Spleen (tissue), 11 donors: ENCODE measurements at regions not wholly inside any gene's neighbourhood (a gene's known extent, or its start where the extent isn't known, plus 50 kb on each side); places are given as distances from the start of the nearest gene placed in this dataset.

Source experiments
- DNase-seq: peaks from one replicate; pipeline ENCODE4 v3.0.0-alpha.2; 2020
- H3K27ac ChIP-seq, 8 donors: fragments of 200-600 bp; sonication (generic) in 7 of 8; 1 replicate in 4 of 8; 2 replicates in 4 of 8; pipeline versions ENCODE4 v1.5.0 to v1.8.0; 2016 to 2021; ENCODE audit warnings: inconsistent platforms in 4 of 8, mild to moderate bottlenecking in 4 of 8, moderate library complexity in 1 of 8
- H3K27me3 ChIP-seq, 7 donors: fragments of 200-600 bp; sonication (generic) in 6 of 7; replicated peaks in 1 of 7; 1 replicate in 4 of 7; 2 replicates in 3 of 7; pipeline versions ENCODE4 v1.5.0 to v1.8.0; 2016 to 2021; ENCODE audit warnings: inconsistent platforms in 3 of 7, mild to moderate bottlenecking in 1 of 7
- H3K36me3 ChIP-seq, 6 donors: fragments of 200-600 bp; sonication (generic) in 5 of 6; 1 replicate in 4 of 6; 2 replicates in 2 of 6; pipeline versions ENCODE4 v1.5.0 to v1.8.0; 2016 to 2021; ENCODE audit warnings: inconsistent platforms in 2 of 6
- H3K4me1 ChIP-seq, 6 donors: fragments of 200-600 bp; sonication (generic) in 5 of 6; 1 replicate in 3 of 6; 2 replicates in 3 of 6; pipeline versions ENCODE4 v1.5.0 to v1.8.0; 2016 to 2021; ENCODE audit warnings: inconsistent platforms in 3 of 6
- H3K4me3 ChIP-seq, 8 donors: fragments of 200-600 bp; sonication (generic) in 7 of 8; 1 replicate in 4 of 8; 2 replicates in 4 of 8; pipeline versions ENCODE4 v1.5.0 to v1.8.0; 2016 to 2021; ENCODE audit warnings: inconsistent platforms in 4 of 8, mild to moderate bottlenecking in 4 of 8, moderate library complexity in 2 of 8
- H3K9me3 ChIP-seq, 8 donors: fragments of 200-600 bp; sonication (generic) in 7 of 8; 1 replicate in 4 of 8; 2 replicates in 4 of 8; pipeline versions ENCODE4 v1.5.0 to v1.8.0; 2016 to 2021; ENCODE audit warnings: inconsistent platforms in 4 of 8
- CTCF ChIP-seq, 11 experiments: fragments of 200-600 bp in 7 of 11; fragments of 450-650 bp in 4 of 11; sonication (generic) in 4 of 11; IDR thresholded peaks in 8 of 11; conservative IDR thresholded peaks in 3 of 11; 1 replicate in 7 of 11; 2 replicates in 4 of 11; pipeline versions ENCODE4 v1.4.0 to v1.8.0; 2016 to 2021; ENCODE audit warnings: antibody characterized with exemption in 11 of 11, inconsistent platforms in 4 of 11, mild to moderate bottlenecking in 1 of 11
- POLR2A ChIP-seq, 3 donors: fragments of 450-650 bp; IDR thresholded peaks; one replicate each; pipeline ENCODE4 v1.5.1; 2017; ENCODE audit warnings: antibody characterized with exemption in 3 of 3, mild to moderate bottlenecking in 1 of 3
- POLR2AphosphoS5 ChIP-seq, 3 donors: sonication (generic); formaldehyde crosslinking; IDR thresholded peaks; one replicate each; pipeline ENCODE4 v1.5.1; 2017; ENCODE audit warnings: antibody characterized with exemption in 3 of 3
- WGBS, 5 donors: extraction: QIAGEN DNeasy Blood & Tissue Kit in 3 of 5; methylation state at CpG; one replicate each; pipeline versions ENCODE4 v1.1.5 to v1.1.7; 2013 to 2018; 5-methylcytosine and 5-hydroxymethylcytosine counted together
- intact Hi-C: fragments of 100-400 bp; cut with DNase I; formaldehyde crosslinking; loops from one replicate; pipeline ENCODE4 v1.15.0; 2023; ENCODE audit warnings: low total_unique reads
- donor health status: healthy with polysubstance abuse.
- donor health status: DM: no; HTN: no; CAD: no; lungs with moderate emphysema.
- donor health status: DM: no; HTN: no; CAD: no.
- donor health status: Bipolar disorder and iron deficiency.
- donor health status: healthy.
- donor health status: DM: no; HTN: no; CAD: no.
- donor health status: DM: yes; HTN: yes; CAD: no.

- H3K27me3 ChIP-seq, result no peaks in the 10 kb centered on the region
- DNase-seq, result no peak
- H3K36me3 ChIP-seq, result no peaks in the 10 kb centered on the region
- no peak overlapping the region for H3K4me3 ChIP-seq
- intact Hi-C loops, result no loop called here
- H3K27ac ChIP-seq, result no peak overlapping the region
- peaks cover 0 to 18% (median 10%) of the 10 kb centered on the region in 8 donors for H3K9me3 ChIP-seq
- no peaks in the 10 kb centered on the region for H3K4me1 ChIP-seq
- WGBS, 5 donors, result 80 to 95% (median 90%) methylated on average over 1 to 14 of the region's 14 CpGs
- TF ChIP-seq POLR2A (IDR thresholded peaks at IDR 0.05) (no peak), CTCF (IDR thresholded peaks at IDR 0.05 in 8 of 11, conservative IDR thresholded peaks at IDR 0.05 in 3 of 11) (no peak), POLR2AphosphoS5 (IDR thresholded peaks at IDR 0.05) (no peak)
Observed at GRCh38 chr4:136811496-136812077, 720.7 kb downstream of the PCDH18 start.

GRCh38 chr4:136810626-136811025 is 721.7 kb downstream of the PCDH18 start:
- Histone ChIP-seq H3K36me3 (no peaks in the 10 kb centered on the region), H3K4me3 (no peak overlapping the region), H3K4me1 (no peaks in the 10 kb centered on the region), H3K27ac (no peak overlapping the region), H3K9me3 (peaks cover 0 to 24% (median 12%) of the 10 kb centered on the region in 8 donors), H3K27me3 (no peaks in the 10 kb centered on the region)
- intact Hi-C loops, result no loop called here
- TF ChIP-seq POLR2A (IDR thresholded peaks at IDR 0.05) (no peak), CTCF (IDR thresholded peaks at IDR 0.05 in 8 of 11, conservative IDR thresholded peaks at IDR 0.05 in 3 of 11) (no peak), POLR2AphosphoS5 (IDR thresholded peaks at IDR 0.05) (no peak)
- DNase-seq, result no peak
- 85 to 94% (median 87%) methylated on average over 5 to 6 of the region's 6 CpGs for WGBS, 5 donors

GRCh38 chr4:136806844-136807243 is 725.5 kb downstream of the PCDH18 start:
- WGBS, 5 donors, result 82 to 97% (median 90%) methylated on average over 1 of the region's 1 CpG
- Histone ChIP-seq H3K27ac (no peak overlapping the region), H3K27me3 (no peaks in the 10 kb centered on the region), H3K36me3 (no peaks in the 10 kb centered on the region), H3K4me1 (no peaks in the 10 kb centered on the region), H3K9me3 (peaks cover 0 to 18% (median 2%) of the 10 kb centered on the region in 8 donors), H3K4me3 (no peak overlapping the region)
- no peak for DNase-seq
- TF ChIP-seq POLR2AphosphoS5 (IDR thresholded peaks at IDR 0.05) (no peak), POLR2A (IDR thresholded peaks at IDR 0.05) (no peak), CTCF (IDR thresholded peaks at IDR 0.05 in 8 of 11, conservative IDR thresholded peaks at IDR 0.05 in 3 of 11) (no peak)
- intact Hi-C loops, result no loop called here

GRCh38 chr4:136805617-136806016 is 726.7 kb downstream of the PCDH18 start:
- intact Hi-C loops, result no loop called here
- H3K27me3 ChIP-seq, result no peaks in the 10 kb centered on the region
- H3K9me3 ChIP-seq, result peaks cover 0 to 14% (median 1%) of the 10 kb centered on the region in 8 donors
- 46 to 58% (median 54%) methylated on average over 2 of the region's 2 CpGs for WGBS, 5 donors
- no peaks in the 10 kb centered on the region for H3K36me3 ChIP-seq
- H3K27ac ChIP-seq, result no peak overlapping the region
- H3K4me3 ChIP-seq, result no peak overlapping the region
- no peak for DNase-seq
- no peak for TF ChIP-seq POLR2A (IDR thresholded peaks at IDR 0.05)
- no peak for TF ChIP-seq CTCF (IDR thresholded peaks at IDR 0.05 in 8 of 11, conservative IDR thresholded peaks at IDR 0.05 in 3 of 11)
- no peak for TF ChIP-seq POLR2AphosphoS5 (IDR thresholded peaks at IDR 0.05)
- H3K4me1 ChIP-seq, result no peaks in the 10 kb centered on the region
